RWPE2 (cell line): ENCODE measurements at regions not wholly inside any gene's neighbourhood (a gene's known extent, or its start where the extent isn't known, plus 50 kb on each side); places are given as distances from the start of the nearest gene placed in this dataset.

Experiments used
- ATAC-seq: fragments of 200-7000 bp; cut with Tn5 transposase; 3 replicates; pipeline ENCODE4 v1.9.1; 2021; ENCODE audit warnings: low read depth
- DNase-seq: peaks from one replicate; pipeline ENCODE4 v3.0.0-alpha.2; 2020; ENCODE audit warnings: low spot score
- H3K27ac ChIP-seq: fragments of 450-650 bp; 2 replicates; pipeline ENCODE4 v1.5.1; 2017; ENCODE audit warnings: mild to moderate bottlenecking; ENCODE audit not compliant: poor library complexity, severe bottlenecking
- H3K27me3 ChIP-seq: fragments of 250-450 bp; sonication (Bioruptor Pico); 2 replicates; pipeline ENCODE4 v1.5.1; 2021; ENCODE audit warnings: mild to moderate bottlenecking, moderate library complexity; ENCODE audit not compliant: insufficient read depth, poor library complexity, severe bottlenecking
- H3K36me3 ChIP-seq: fragments of 250-450 bp; sonication (Bioruptor Pico); 2 replicates; pipeline ENCODE4 v1.5.1; 2020; ENCODE audit warnings: low read depth, mild to moderate bottlenecking, moderate library complexity
- H3K4me1 ChIP-seq: fragments of 250-450 bp; sonication (Bioruptor Pico); 2 replicates; pipeline ENCODE4 v1.5.1; 2021; ENCODE audit warnings: mild to moderate bottlenecking, moderate library complexity; ENCODE audit not compliant: insufficient read depth, poor library complexity, severe bottlenecking
- H3K4me3 ChIP-seq: fragments of 250-450 bp; sonication (Bioruptor Pico); 2 replicates; pipeline ENCODE4 v1.5.1; 2021; ENCODE audit warnings: mild to moderate bottlenecking, moderate library complexity; ENCODE audit not compliant: severe bottlenecking
- H3K9me3 ChIP-seq: fragments of 250-450 bp; sonication (Bioruptor Pico); 2 replicates; pipeline ENCODE4 v1.5.1; 2021; ENCODE audit warnings: mild to moderate bottlenecking, moderate library complexity; ENCODE audit not compliant: severe bottlenecking
- CTCF ChIP-seq: fragments of 450-650 bp; IDR thresholded peaks from one replicate; pipeline ENCODE4 v1.5.1; 2017; ENCODE audit warnings: mild to moderate bottlenecking, moderate library complexity; ENCODE audit not compliant: poor library complexity, severe bottlenecking

DNA sequence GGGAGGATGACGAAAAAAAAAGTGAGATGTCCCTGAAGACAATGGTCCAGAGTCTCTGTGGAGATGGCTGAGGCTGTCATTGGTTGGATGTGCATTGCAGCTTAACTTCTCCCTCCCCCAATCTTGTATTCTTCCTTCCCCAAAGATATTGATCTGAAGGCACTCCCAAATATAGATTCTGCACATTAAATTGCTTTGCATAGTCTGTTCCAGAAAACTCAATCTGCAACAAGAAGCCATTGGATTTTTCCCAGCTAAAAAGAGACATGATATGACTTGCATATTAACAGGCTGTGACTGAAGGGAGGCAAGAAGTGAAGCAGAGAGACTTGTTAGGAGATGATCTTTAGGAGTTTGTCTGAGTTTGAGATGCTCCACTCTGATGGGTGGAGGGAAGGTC lies 245.2 kb upstream of the MOCS1 start:
- DNase-seq (no peak), ATAC-seq (no peak)
- Histone ChIP-seq H3K4me3 (no peak overlapping the region), H3K27ac (no peak overlapping the region), H3K36me3 (no peaks in the 10 kb centered on the region), H3K9me3 (peaks cover 4% of the 10 kb centered on the region), H3K4me1 (no peaks in the 10 kb centered on the region), H3K27me3 (no peaks in the 10 kb centered on the region)
- no peak for TF ChIP-seq CTCF

- ATAC-seq = no peak
- Histone ChIP-seq H3K9me3 (no peaks in the 10 kb centered on the region), H3K4me3 (no peak overlapping the region), H3K36me3 (no peaks in the 10 kb centered on the region), H3K27ac (no peak overlapping the region), H3K4me1 (no peaks in the 10 kb centered on the region), H3K27me3 (no peaks in the 10 kb centered on the region)
- no peak for DNase-seq
- no peak for TF ChIP-seq CTCF
These were observed 243.3 kb upstream of the MOCS1 start for GRCh38 chr6:40177598-40177997.

DNA sequence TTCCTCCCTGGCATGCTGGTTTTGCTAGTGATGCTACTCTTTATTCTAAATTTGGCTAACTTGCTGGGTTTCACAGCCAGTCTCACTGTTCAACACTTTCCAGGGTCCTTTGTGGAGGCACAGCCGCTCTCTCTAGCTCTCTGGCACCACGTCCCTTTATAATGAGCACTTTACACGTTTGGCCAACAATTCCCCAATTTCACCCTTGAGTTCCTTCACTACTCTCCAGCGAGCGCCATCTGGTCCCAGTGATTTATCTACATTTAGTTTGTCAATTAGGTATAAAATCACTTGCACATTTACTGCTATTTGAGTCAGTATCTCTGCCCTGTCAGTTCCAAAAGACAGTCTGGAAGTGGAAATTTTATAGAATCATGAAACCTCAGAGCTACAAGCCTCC lies 241.9 kb upstream of the MOCS1 start:
- no peak for TF ChIP-seq CTCF

DNA sequence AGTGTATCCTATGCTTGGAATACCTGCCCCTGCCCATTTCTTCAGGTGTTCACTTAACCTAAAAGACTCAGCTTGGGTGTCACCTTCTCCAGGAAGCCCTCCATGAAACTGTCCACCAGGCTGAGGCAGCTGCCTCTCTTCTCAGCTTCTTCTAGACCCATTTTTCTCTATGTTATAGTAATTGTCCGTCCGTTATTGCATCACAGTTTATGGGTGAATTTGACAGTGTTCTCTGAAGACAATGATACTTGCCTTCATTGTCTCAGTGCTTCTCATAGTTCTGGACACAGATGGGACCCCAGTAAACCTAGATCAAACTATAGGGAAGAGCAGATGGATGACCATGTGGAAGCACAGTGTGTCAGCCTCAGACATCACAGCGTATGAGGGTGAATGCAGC lies 238.0 kb upstream of the MOCS1 start:
- Histone ChIP-seq H3K27ac (no peak overlapping the region), H3K4me1 (no peaks in the 10 kb centered on the region), H3K36me3 (no peaks in the 10 kb centered on the region), H3K9me3 (no peaks in the 10 kb centered on the region), H3K4me3 (no peak overlapping the region), H3K27me3 (no peaks in the 10 kb centered on the region)
- TF ChIP-seq CTCF = no peak
- ATAC-seq (no peak), DNase-seq (no peak)

More for the DNA sequence above, 241.9 kb upstream of the MOCS1 start:
- no peak overlapping the region for H3K27ac ChIP-seq
- H3K36me3 ChIP-seq = no peaks in the 10 kb centered on the region
- H3K4me3 ChIP-seq = no peak overlapping the region
- DNase-seq (no peak), ATAC-seq (no peak)
- H3K4me1 ChIP-seq = no peaks in the 10 kb centered on the region
- no peaks in the 10 kb centered on the region for H3K27me3 ChIP-seq
- no peaks in the 10 kb centered on the region for H3K9me3 ChIP-seq

DNA sequence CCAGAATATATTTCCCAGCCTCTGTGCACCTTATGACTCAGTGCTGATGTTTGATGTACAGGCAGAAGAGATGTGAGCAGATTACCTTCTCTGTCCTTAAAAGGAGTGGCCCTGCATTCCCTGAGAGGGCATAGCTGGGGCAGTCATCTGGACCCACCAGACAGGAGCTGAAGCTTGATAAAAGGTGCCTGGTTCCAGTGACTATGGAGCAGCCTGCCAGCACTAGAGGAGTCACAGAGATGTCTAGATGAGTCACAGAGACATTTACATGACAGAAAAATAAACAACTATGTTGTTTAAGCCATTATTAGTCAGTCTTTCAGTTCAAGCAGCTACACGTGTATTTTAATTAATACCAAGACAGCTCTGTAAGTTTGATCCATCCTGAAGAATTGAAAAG lies 237.1 kb upstream of the MOCS1 start:
- Histone ChIP-seq H3K9me3 (no peaks in the 10 kb centered on the region), H3K4me3 (no peak overlapping the region), H3K27ac (no peak overlapping the region), H3K27me3 (no peaks in the 10 kb centered on the region), H3K36me3 (no peaks in the 10 kb centered on the region), H3K4me1 (no peaks in the 10 kb centered on the region)
- no peak for ATAC-seq
- no peak for TF ChIP-seq CTCF
- DNase-seq = no peak
